Peyer's patch (tissue), 4 donors: ENCODE measurements at regions not wholly inside any gene's neighbourhood (a gene's known extent, or its start where the extent isn't known, plus 50 kb on each side); places are given as distances from the start of the nearest gene placed in this dataset.

ENCODE experiments used
- CTCF ChIP-seq, 6 experiments: fragments of 450-650 bp in 4 of 6; fragments of 200-600 bp in 2 of 6; sonication (generic) in 1 of 6; IDR thresholded peaks; one replicate each; pipeline ENCODE4 v1.5.1; 2017 to 2019; ENCODE audit warnings: antibody characterized with exemption in 6 of 6, mild to moderate bottlenecking in 3 of 6, moderate library complexity in 1 of 6
- POLR2A ChIP-seq, 2 donors: fragments of 450-650 bp; IDR thresholded peaks; one replicate each; pipeline ENCODE4 v1.5.1; 2017; ENCODE audit warnings: antibody characterized with exemption in 2 of 2, mild to moderate bottlenecking in 2 of 2, moderate library complexity in 2 of 2

- TF ChIP-seq CTCF (IDR thresholded peaks at IDR 0.05) (no peak), POLR2A (IDR thresholded peaks at IDR 0.05) (no peak)
Observed at GRCh38 chr2:217413193-217413592, 553.3 kb upstream of the TNP1 start.
